H1 (cell line): ENCODE measurements at regions not wholly inside any gene's neighbourhood (a gene's known extent, or its start where the extent isn't known, plus 50 kb on each side); places are given as distances from the start of the nearest gene placed in this dataset.

Experiments used
- ATF2 ChIP-seq: IDR thresholded peaks from 2 replicates; pipeline ENCODE4 v1.6.1; 2012; ENCODE audit warnings: low read length, inconsistent platforms
- CHD7 ChIP-seq: fragments of 300-600 bp; sonication (generic); IDR thresholded peaks from 2 replicates; pipeline ENCODE4 v1.7.1; 2012; ENCODE audit warnings: low read length, moderate library complexity, mild to moderate bottlenecking, inconsistent platforms; ENCODE audit not compliant: insufficient replicate concordance
- E2F6 ChIP-seq: IDR thresholded peaks from 2 replicates; pipeline ENCODE4 v1.6.1; 2012; ENCODE audit warnings: inconsistent platforms
- RNF2 ChIP-seq: fragments of 200-900, 300-1000 bp; sonication (generic); IDR thresholded peaks from 2 replicates; pipeline ENCODE4 v1.7.1; 2016; ENCODE audit warnings: borderline replicate concordance, low read depth, mild to moderate bottlenecking, antibody characterized with exemption, low read length; ENCODE audit not compliant: poor library complexity, severe bottlenecking; ENCODE audit errors: missing control alignments
- SAP30 ChIP-seq: fragments of 300-600 bp; sonication (generic); IDR thresholded peaks from 2 replicates; pipeline ENCODE4 v1.7.1; 2012; ENCODE audit warnings: low read length, moderate library complexity, mild to moderate bottlenecking, inconsistent platforms; ENCODE audit not compliant: insufficient read depth, insufficient replicate concordance
- TAF7 ChIP-seq: optimal IDR thresholded peaks from 2 replicates; pipeline ENCODE3; 2011; ENCODE audit warnings: low read depth, mild to moderate bottlenecking, inconsistent platforms, low read length, moderate library complexity, borderline replicate concordance
- USF2 ChIP-seq: IDR thresholded peaks from 2 replicates; pipeline ENCODE4 v1.6.1; 2011; ENCODE audit warnings: low read length, improper control_type of control experiment

- TF ChIP-seq CHD7 (no peak), ATF2 (no peak), TAF7 (no peak), E2F6 (no peak), RNF2 (no peak), USF2 (no peak), SAP30 (no peak)
These were observed 1274.6 kb downstream of the BRD1 start (continued) for GRCh38 chr22:48553119-48553518.
